Neural progenitor cell (in vitro differentiated cells): ENCODE measurements at regions not wholly inside any gene's neighbourhood (a gene's known extent, or its start where the extent isn't known, plus 50 kb on each side); places are given as distances from the start of the nearest gene placed in this dataset.

Source experiments
- CTCF ChIP-seq: fragments of 200-600 bp; sonication (generic); IDR thresholded peaks from 2 replicates; pipeline ENCODE4 v1.5.1; 2017; ENCODE audit warnings: antibody characterized with exemption, mild to moderate bottlenecking
- EZH2 ChIP-seq: fragments of 200-600 bp; sonication (generic); IDR thresholded peaks from 2 replicates; pipeline ENCODE4 v1.6.1; 2017; ENCODE audit warnings: antibody characterized with exemption, mild to moderate bottlenecking, moderate library complexity

GRCh38 chr9:84590706-84591105, 78.8 kb upstream of the NTRK2 start:
- TF ChIP-seq CTCF (no peak), EZH2 (no peak)
